GM23338 (cell line): ENCODE measurements at regions not wholly inside any gene's neighbourhood (a gene's known extent, or its start where the extent isn't known, plus 50 kb on each side); places are given as distances from the start of the nearest gene placed in this dataset.

Source experiments
- ATAC-seq: fragments of 200-7000 bp; cut with Tn5 transposase; 3 replicates; pipeline ENCODE4 v1.9.1; 2020
- DNase-seq: peaks from one replicate; pipeline ENCODE4 v3.0.0-alpha.2; 2015; ENCODE audit warnings: low spot score
- H2AFZ ChIP-seq: fragments of 200-600 bp; sonication (generic); 2 replicates; pipeline ENCODE4 v1.8.0; 2016; ENCODE audit warnings: antibody characterized with exemption, mild to moderate bottlenecking, moderate library complexity
- H3F3A ChIP-seq: fragments of 200-600 bp; sonication (generic); replicated peaks from 2 replicates; pipeline ENCODE4 v1.8.0; 2017; ENCODE audit warnings: antibody characterized with exemption, mixed run types, low read depth
- H3K27ac ChIP-seq: fragments of 200-600 bp; sonication (generic); 2 replicates; pipeline ENCODE4 v1.6.1; 2016; ENCODE audit warnings: low read depth
- H3K27me3 ChIP-seq: fragments of 200-600 bp; sonication (generic); 2 replicates; pipeline ENCODE4 v1.8.0; 2016; ENCODE audit warnings: mild to moderate bottlenecking, mixed run types, moderate library complexity; ENCODE audit not compliant: insufficient read depth
- H3K36me3 ChIP-seq: fragments of 200-600 bp; sonication (generic); 2 replicates; pipeline ENCODE4 v1.8.0; 2016; ENCODE audit warnings: mild to moderate bottlenecking; ENCODE audit not compliant: insufficient read depth
- H3K4me1 ChIP-seq: fragments of 200-600 bp; sonication (generic); 2 replicates; pipeline ENCODE4 v1.8.0; 2016; ENCODE audit warnings: mild to moderate bottlenecking, moderate library complexity; ENCODE audit not compliant: insufficient read depth
- H3K4me2 ChIP-seq: fragments of 200-600 bp; sonication (generic); 2 replicates; pipeline ENCODE4 v1.7.1; 2017; ENCODE audit warnings: mixed run types
- H3K4me3 ChIP-seq: fragments of 200-600 bp; sonication (generic); 2 replicates; pipeline ENCODE4 v1.6.1; 2016; ENCODE audit warnings: mixed run types
- H3K79me2 ChIP-seq: fragments of 200-600 bp; sonication (generic); replicated peaks from 2 replicates; pipeline ENCODE4 v1.8.0; 2017; ENCODE audit warnings: mild to moderate bottlenecking; ENCODE audit not compliant: insufficient read depth
- H3K9me2 ChIP-seq: fragments of 200-600 bp; sonication (generic); 2 replicates; pipeline ENCODE4 v1.8.0; 2017; ENCODE audit not compliant: insufficient read depth
- H4K20me1 ChIP-seq: fragments of 200-600 bp; sonication (generic); replicated peaks from 2 replicates; pipeline ENCODE4 v1.8.0; 2017; ENCODE audit warnings: mild to moderate bottlenecking; ENCODE audit not compliant: insufficient read depth
- H3K27ac Mint-ChIP-seq: 2 replicates; pipeline ENCODE4 v1.8.0; 2020; ENCODE audit warnings: inconsistent platforms, mild to moderate bottlenecking, moderate library complexity, mixed read lengths
- H3K27me3 Mint-ChIP-seq: 3 replicates; pipeline ENCODE4 v1.8.0; 2022; ENCODE audit warnings: low read depth, mild to moderate bottlenecking, moderate library complexity, mixed read lengths, inconsistent platforms; ENCODE audit not compliant: insufficient read depth, poor library complexity
- H3K36me3 Mint-ChIP-seq: 3 replicates; pipeline ENCODE4 v1.8.0; 2021; ENCODE audit warnings: low read depth, mild to moderate bottlenecking, inconsistent platforms, moderate library complexity, mixed read lengths
- H3K4me1 Mint-ChIP-seq: 3 replicates; pipeline ENCODE4 v1.8.0; 2020; ENCODE audit warnings: mild to moderate bottlenecking, inconsistent platforms, mixed read lengths
- H3K4me3 Mint-ChIP-seq: 3 replicates; pipeline ENCODE4 v1.8.0; 2021; ENCODE audit warnings: moderate library complexity, mild to moderate bottlenecking, inconsistent platforms, mixed read lengths
- H3K9me3 Mint-ChIP-seq: 3 replicates; pipeline ENCODE4 v1.8.0; 2020; ENCODE audit warnings: moderate library complexity, mild to moderate bottlenecking, inconsistent platforms, mixed read lengths
- CREB1 ChIP-seq: fragments of 250-450 bp; sonication (Bioruptor Pico); IDR thresholded peaks from 2 replicates; pipeline ENCODE4 v1.5.0; 2020; ENCODE audit warnings: low read depth, mild to moderate bottlenecking, moderate library complexity
- EZH2 ChIP-seq: fragments of 200-600 bp; sonication (generic); IDR thresholded peaks from one replicate; pipeline ENCODE4 v1.8.0; 2017; ENCODE audit warnings: antibody characterized with exemption, mild to moderate bottlenecking, low read depth; ENCODE audit not compliant: unreplicated experiment
- EZH2phosphoT487 ChIP-seq: fragments of 200-600 bp; sonication (generic); IDR thresholded peaks from one replicate; pipeline ENCODE4 v1.8.1; 2018; ENCODE audit warnings: antibody characterized with exemption; ENCODE audit not compliant: unreplicated experiment
- JUNB ChIP-seq: IDR thresholded peaks from one replicate; pipeline ENCODE4 v1.6.1; 2016; ENCODE audit warnings: antibody characterized with exemption; ENCODE audit not compliant: unreplicated experiment
- NANOG ChIP-seq: IDR thresholded peaks from 2 replicates; pipeline ENCODE4 v1.6.1; 2016; ENCODE audit warnings: antibody characterized with exemption, borderline replicate concordance
- POLR2AphosphoS5 ChIP-seq: IDR thresholded peaks from 2 replicates; pipeline ENCODE4 v1.6.1; 2016; ENCODE audit warnings: antibody characterized with exemption, low read depth
- STAT1 ChIP-seq: IDR thresholded peaks from one replicate; pipeline ENCODE4 v1.6.1; 2016; ENCODE audit warnings: antibody characterized with exemption; ENCODE audit not compliant: unreplicated experiment
- ZNF114 ChIP-seq: fragments of 250-450 bp; sonication (Bioruptor Pico); IDR thresholded peaks from 2 replicates; pipeline ENCODE4 v1.5.0; 2020; ENCODE audit warnings: mild to moderate bottlenecking, moderate library complexity
- ZNF331 ChIP-seq: fragments of 250-450 bp; sonication (Bioruptor Pico); IDR thresholded peaks from 2 replicates; pipeline ENCODE4 v1.5.0; 2020; ENCODE audit warnings: low read depth, mild to moderate bottlenecking, moderate library complexity
- TF ChIP-seq, protein P1 (sequence below): IDR thresholded peaks from 2 replicates; pipeline ENCODE4 v1.6.1; 2016; ENCODE audit warnings: antibody characterized with exemption
- TF ChIP-seq, protein P2 (sequence below): IDR thresholded peaks from one replicate; pipeline ENCODE4 v1.6.1; 2018; ENCODE audit warnings: antibody characterized with exemption; ENCODE audit not compliant: unreplicated experiment
- TF ChIP-seq, protein P3 (sequence below), 2 experiments: fragments of 200-600 bp in 1 of 2; sonication (generic) in 1 of 2; conservative IDR thresholded peaks; 2 replicates each; pipeline versions ENCODE4 v1.5.1 to v1.6.1; 2016 to 2017; ENCODE audit warnings: antibody characterized with exemption in 2 of 2, low read depth in 2 of 2, mild to moderate bottlenecking in 2 of 2, moderate library complexity in 1 of 2
- TF ChIP-seq, protein P4 (sequence below): fragments of 250-450 bp; sonication (Bioruptor Pico); IDR thresholded peaks from 2 replicates; pipeline ENCODE4 v1.5.0; 2020; ENCODE audit warnings: mild to moderate bottlenecking, moderate library complexity

DNA sequence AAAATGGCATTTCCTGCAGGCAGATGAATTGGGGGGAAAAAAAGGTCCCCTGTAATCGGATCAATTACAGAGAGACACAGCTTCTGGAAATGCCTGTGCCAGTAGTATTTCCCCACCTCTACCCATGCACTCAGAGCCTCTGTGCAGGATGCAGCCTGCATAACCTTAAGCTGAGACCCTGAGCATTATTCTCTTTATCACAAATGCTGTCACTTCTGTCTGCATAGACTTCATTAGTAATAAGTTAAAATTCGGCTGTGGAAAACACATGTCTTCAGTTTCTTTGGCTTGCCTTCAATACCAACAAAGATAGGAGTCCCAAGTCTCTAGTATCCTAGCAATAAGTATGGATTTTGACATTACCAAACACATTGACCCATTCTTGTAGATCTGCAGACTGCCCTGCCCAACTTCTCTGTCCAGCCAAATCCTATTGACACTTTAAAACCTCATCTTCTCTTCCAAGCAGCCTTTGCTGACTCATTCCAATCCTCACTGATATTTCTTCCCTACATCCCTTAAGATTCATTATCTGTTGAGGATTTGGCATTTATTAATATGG, 70.8 kb downstream of the LUZP4 start:
- Histone ChIP-seq H2AFZ (no peak overlapping the region), H3K27me3 (peaks cover 5% of the 10 kb centered on the region; the same call in 1 of the 2 replicates), H3K4me1 (no peaks in the 10 kb centered on the region), H3K79me2 (no peaks in the 10 kb centered on the region), H3F3A (no peaks in the 10 kb centered on the region), H3K4me2 (no peak overlapping the region), H3K36me3 (no peaks in the 10 kb centered on the region), H3K27ac (no peak overlapping the region), H4K20me1 (no peaks in the 10 kb centered on the region), H3K4me3 (no peak overlapping the region), H3K9me2 (no peaks in the 10 kb centered on the region)
- Mint-ChIP-seq H3K27ac (no peak overlapping the region), H3K36me3 (no peaks in the 10 kb centered on the region), H3K4me1 (peaks cover 4% of the 10 kb centered on the region; the same call in 2 of the 3 replicates), H3K9me3 (no peaks in the 10 kb centered on the region), H3K27me3 (peaks cover 2% of the 10 kb centered on the region), H3K4me3 (no peak overlapping the region)
- DNase-seq: no peak
- TF ChIP-seq EZH2phosphoT487 (no peak), JUNB (no peak), POLR2AphosphoS5 (no peak), STAT1 (no peak), NANOG (no peak), ZNF331 (CRISPR knock-in tag) (no peak), ZNF114 (CRISPR knock-in tag) (no peak), CREB1 (no peak), EZH2 (no peak)
- TF ChIP-seq, protein P1, sequence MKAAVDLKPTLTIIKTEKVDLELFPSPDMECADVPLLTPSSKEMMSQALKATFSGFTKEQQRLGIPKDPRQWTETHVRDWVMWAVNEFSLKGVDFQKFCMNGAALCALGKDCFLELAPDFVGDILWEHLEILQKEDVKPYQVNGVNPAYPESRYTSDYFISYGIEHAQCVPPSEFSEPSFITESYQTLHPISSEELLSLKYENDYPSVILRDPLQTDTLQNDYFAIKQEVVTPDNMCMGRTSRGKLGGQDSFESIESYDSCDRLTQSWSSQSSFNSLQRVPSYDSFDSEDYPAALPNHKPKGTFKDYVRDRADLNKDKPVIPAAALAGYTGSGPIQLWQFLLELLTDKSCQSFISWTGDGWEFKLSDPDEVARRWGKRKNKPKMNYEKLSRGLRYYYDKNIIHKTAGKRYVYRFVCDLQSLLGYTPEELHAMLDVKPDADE: no peak
- TF ChIP-seq, protein P2, sequence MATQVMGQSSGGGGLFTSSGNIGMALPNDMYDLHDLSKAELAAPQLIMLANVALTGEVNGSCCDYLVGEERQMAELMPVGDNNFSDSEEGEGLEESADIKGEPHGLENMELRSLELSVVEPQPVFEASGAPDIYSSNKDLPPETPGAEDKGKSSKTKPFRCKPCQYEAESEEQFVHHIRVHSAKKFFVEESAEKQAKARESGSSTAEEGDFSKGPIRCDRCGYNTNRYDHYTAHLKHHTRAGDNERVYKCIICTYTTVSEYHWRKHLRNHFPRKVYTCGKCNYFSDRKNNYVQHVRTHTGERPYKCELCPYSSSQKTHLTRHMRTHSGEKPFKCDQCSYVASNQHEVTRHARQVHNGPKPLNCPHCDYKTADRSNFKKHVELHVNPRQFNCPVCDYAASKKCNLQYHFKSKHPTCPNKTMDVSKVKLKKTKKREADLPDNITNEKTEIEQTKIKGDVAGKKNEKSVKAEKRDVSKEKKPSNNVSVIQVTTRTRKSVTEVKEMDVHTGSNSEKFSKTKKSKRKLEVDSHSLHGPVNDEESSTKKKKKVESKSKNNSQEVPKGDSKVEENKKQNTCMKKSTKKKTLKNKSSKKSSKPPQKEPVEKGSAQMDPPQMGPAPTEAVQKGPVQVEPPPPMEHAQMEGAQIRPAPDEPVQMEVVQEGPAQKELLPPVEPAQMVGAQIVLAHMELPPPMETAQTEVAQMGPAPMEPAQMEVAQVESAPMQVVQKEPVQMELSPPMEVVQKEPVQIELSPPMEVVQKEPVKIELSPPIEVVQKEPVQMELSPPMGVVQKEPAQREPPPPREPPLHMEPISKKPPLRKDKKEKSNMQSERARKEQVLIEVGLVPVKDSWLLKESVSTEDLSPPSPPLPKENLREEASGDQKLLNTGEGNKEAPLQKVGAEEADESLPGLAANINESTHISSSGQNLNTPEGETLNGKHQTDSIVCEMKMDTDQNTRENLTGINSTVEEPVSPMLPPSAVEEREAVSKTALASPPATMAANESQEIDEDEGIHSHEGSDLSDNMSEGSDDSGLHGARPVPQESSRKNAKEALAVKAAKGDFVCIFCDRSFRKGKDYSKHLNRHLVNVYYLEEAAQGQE: no peak
- TF ChIP-seq, protein P3, sequence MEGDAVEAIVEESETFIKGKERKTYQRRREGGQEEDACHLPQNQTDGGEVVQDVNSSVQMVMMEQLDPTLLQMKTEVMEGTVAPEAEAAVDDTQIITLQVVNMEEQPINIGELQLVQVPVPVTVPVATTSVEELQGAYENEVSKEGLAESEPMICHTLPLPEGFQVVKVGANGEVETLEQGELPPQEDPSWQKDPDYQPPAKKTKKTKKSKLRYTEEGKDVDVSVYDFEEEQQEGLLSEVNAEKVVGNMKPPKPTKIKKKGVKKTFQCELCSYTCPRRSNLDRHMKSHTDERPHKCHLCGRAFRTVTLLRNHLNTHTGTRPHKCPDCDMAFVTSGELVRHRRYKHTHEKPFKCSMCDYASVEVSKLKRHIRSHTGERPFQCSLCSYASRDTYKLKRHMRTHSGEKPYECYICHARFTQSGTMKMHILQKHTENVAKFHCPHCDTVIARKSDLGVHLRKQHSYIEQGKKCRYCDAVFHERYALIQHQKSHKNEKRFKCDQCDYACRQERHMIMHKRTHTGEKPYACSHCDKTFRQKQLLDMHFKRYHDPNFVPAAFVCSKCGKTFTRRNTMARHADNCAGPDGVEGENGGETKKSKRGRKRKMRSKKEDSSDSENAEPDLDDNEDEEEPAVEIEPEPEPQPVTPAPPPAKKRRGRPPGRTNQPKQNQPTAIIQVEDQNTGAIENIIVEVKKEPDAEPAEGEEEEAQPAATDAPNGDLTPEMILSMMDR (conservative IDR thresholded peaks at IDR 0.05; ENCODE audit: low read depth in 2 of 2): no peak
- TF ChIP-seq, protein P4, sequence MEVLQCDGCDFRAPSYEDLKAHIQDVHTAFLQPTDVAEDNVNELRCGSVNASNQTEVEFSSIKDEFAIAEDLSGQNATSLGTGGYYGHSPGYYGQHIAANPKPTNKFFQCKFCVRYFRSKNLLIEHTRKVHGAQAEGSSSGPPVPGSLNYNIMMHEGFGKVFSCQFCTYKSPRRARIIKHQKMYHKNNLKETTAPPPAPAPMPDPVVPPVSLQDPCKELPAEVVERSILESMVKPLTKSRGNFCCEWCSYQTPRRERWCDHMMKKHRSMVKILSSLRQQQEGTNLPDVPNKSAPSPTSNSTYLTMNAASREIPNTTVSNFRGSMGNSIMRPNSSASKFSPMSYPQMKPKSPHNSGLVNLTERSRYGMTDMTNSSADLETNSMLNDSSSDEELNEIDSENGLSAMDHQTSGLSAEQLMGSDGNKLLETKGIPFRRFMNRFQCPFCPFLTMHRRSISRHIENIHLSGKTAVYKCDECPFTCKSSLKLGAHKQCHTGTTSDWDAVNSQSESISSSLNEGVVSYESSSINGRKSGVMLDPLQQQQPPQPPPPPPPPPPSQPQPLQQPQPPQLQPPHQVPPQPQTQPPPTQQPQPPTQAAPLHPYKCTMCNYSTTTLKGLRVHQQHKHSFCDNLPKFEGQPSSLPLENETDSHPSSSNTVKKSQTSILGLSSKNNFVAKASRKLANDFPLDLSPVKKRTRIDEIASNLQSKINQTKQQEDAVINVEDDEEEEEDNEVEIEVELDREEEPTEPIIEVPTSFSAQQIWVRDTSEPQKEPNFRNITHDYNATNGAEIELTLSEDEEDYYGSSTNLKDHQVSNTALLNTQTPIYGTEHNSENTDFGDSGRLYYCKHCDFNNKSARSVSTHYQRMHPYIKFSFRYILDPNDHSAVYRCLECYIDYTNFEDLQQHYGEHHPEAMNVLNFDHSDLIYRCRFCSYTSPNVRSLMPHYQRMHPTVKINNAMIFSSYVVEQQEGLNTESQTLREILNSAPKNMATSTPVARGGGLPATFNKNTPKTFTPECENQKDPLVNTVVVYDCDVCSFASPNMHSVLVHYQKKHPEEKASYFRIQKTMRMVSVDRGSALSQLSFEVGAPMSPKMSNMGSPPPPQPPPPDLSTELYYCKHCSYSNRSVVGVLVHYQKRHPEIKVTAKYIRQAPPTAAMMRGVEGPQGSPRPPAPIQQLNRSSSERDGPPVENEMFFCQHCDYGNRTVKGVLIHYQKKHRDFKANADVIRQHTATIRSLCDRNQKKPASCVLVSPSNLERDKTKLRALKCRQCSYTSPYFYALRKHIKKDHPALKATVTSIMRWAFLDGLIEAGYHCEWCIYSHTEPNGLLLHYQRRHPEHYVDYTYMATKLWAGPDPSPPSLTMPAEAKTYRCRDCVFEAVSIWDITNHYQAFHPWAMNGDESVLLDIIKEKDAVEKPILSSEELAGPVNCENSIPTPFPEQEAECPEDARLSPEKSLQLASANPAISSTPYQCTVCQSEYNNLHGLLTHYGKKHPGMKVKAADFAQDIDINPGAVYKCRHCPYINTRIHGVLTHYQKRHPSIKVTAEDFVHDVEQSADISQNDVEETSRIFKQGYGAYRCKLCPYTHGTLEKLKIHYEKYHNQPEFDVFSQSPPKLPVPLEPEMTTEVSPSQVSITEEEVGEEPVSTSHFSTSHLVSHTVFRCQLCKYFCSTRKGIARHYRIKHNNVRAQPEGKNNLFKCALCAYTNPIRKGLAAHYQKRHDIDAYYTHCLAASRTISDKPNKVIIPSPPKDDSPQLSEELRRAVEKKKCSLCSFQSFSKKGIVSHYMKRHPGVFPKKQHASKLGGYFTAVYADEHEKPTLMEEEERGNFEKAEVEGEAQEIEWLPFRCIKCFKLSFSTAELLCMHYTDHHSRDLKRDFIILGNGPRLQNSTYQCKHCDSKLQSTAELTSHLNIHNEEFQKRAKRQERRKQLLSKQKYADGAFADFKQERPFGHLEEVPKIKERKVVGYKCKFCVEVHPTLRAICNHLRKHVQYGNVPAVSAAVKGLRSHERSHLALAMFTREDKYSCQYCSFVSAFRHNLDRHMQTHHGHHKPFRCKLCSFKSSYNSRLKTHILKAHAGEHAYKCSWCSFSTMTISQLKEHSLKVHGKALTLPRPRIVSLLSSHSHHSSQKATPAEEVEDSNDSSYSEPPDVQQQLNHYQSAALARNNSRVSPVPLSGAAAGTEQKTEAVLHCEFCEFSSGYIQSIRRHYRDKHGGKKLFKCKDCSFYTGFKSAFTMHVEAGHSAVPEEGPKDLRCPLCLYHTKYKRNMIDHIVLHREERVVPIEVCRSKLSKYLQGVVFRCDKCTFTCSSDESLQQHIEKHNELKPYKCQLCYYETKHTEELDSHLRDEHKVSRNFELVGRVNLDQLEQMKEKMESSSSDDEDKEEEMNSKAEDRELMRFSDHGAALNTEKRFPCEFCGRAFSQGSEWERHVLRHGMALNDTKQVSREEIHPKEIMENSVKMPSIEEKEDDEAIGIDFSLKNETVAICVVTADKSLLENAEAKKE (CRISPR knock-in tag): no peak
- no peak for ATAC-seq
